Astrocyte (in vitro differentiated cells and primary cell): ENCODE measurements at regions not wholly inside any gene's neighbourhood (a gene's known extent, or its start where the extent isn't known, plus 50 kb on each side); places are given as distances from the start of the nearest gene placed in this dataset.

Source experiments
- CTCF ChIP-seq: IDR thresholded peaks from 2 replicates; pipeline ENCODE4 v1.5.1; 2011; ENCODE audit warnings: low read depth, mild to moderate bottlenecking, inconsistent platforms, low read length, moderate library complexity; ENCODE audit not compliant: insufficient read depth
- EZH2 ChIP-seq: IDR thresholded peaks from 2 replicates; pipeline ENCODE4 v1.6.1; 2012; ENCODE audit warnings: mild to moderate bottlenecking, low read length, inconsistent platforms; ENCODE audit not compliant: insufficient read depth

- TF ChIP-seq CTCF (no peak), EZH2 (no peak)
Measured at GRCh38 chr5:163855754-163856153, 350.3 kb downstream of the MAT2B start.
